ES-I3 (cell line): ENCODE measurements at regions not wholly inside any gene's neighbourhood (a gene's known extent, or its start where the extent isn't known, plus 50 kb on each side); places are given as distances from the start of the nearest gene placed in this dataset.

Source experiments
- H3K36me3 ChIP-seq: 2 replicates; pipeline ENCODE4 v1.6.1; 2013; ENCODE audit warnings: mild to moderate bottlenecking, low read length, control low read depth, moderate library complexity; ENCODE audit not compliant: insufficient read depth
- H3K4me1 ChIP-seq: 2 replicates; pipeline ENCODE4 v1.6.1; 2013; ENCODE audit warnings: mild to moderate bottlenecking, control low read depth, low read length; ENCODE audit not compliant: insufficient read depth
- H3K9ac ChIP-seq: 2 replicates; pipeline ENCODE4 v1.6.1; 2013; ENCODE audit warnings: low read depth, mild to moderate bottlenecking, low read length, moderate library complexity
- H3K9me3 ChIP-seq: 2 replicates; pipeline ENCODE4 v1.6.1; 2013; ENCODE audit warnings: mild to moderate bottlenecking, low read length, moderate library complexity; ENCODE audit not compliant: control insufficient read depth, insufficient read depth

GRCh38 chr13:48902368-48902767, 73.3 kb upstream of the FNDC3A start:
- Histone ChIP-seq H3K36me3 (no peaks in the 10 kb centered on the region), H3K9ac (no peak overlapping the region), H3K9me3 (no peaks in the 10 kb centered on the region; the same call in 1 of the 2 replicates), H3K4me1 (no peaks in the 10 kb centered on the region)

DNA sequence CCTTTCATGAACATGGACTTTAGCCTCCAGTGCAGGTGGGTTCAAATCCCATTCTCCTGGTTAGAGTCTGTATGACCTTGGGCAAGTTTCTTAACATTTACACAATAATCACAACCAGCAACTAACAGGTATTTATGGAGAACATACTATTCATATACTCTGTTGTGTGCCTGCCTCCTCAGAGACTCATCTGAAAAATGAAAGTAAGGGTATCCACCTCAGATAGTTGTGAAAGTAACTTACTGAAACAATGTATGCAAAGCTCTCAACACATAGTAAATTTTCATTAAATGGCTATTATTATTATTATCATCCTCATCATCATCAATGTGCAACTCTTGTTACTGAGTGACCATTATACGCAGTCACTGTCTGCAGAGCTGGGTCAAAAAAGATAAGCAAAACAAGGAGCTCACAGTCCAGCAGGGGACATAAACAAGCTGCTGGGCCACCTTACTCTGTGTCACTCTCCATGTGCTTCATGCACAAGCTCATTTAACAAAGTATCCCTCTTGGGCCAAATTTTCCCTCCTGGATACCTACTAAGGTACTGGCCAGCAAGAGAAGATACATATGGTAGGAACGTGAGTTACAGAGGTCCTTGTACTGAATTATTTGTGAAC, 70.9 kb upstream of the FNDC3A start:
- H3K36me3 ChIP-seq, result no peaks in the 10 kb centered on the region
- no peaks in the 10 kb centered on the region; the same call in 1 of the 2 replicates for H3K9me3 ChIP-seq
- peaks cover 8% of the 10 kb centered on the region; the same call in 1 of the 2 replicates for H3K4me1 ChIP-seq
- H3K9ac ChIP-seq, result no peak overlapping the region

- Histone ChIP-seq H3K9ac (no peak overlapping the region), H3K4me1 (peaks cover 8% of the 10 kb centered on the region; the same call in 1 of the 2 replicates), H3K36me3 (no peaks in the 10 kb centered on the region), H3K9me3 (no peaks in the 10 kb centered on the region; the same call in 1 of the 2 replicates)
Measured at GRCh38 chr13:48906200-48906599, 69.5 kb upstream of the FNDC3A start.

- no peaks in the 10 kb centered on the region for H3K9me3 ChIP-seq
- no peak overlapping the region for H3K9ac ChIP-seq
- peaks cover 8% of the 10 kb centered on the region; the same call in 1 of the 2 replicates for H3K4me1 ChIP-seq
- no peaks in the 10 kb centered on the region for H3K36me3 ChIP-seq
Measured at GRCh38 chr13:48908381-48909055, 67.2 kb upstream of the FNDC3A start.

- no peaks in the 10 kb centered on the region for H3K9me3 ChIP-seq
- peaks cover 8% of the 10 kb centered on the region; the same call in 1 of the 2 replicates for H3K4me1 ChIP-seq
- no peaks in the 10 kb centered on the region for H3K36me3 ChIP-seq
- H3K9ac ChIP-seq, result no peak overlapping the region
Measured at GRCh38 chr13:48909056-48909389, 66.7 kb upstream of the FNDC3A start.

GRCh38 chr13:48910686-48911085, 65.0 kb upstream of the FNDC3A start:
- Histone ChIP-seq H3K36me3 (no peaks in the 10 kb centered on the region), H3K9me3 (no peaks in the 10 kb centered on the region; the same call in 1 of the 2 replicates), H3K9ac (no peak overlapping the region), H3K4me1 (peaks cover 8% of the 10 kb centered on the region; the same call in 1 of the 2 replicates)

- no peaks in the 10 kb centered on the region; the same call in 1 of the 2 replicates for H3K9me3 ChIP-seq
- peaks cover 8% of the 10 kb centered on the region for H3K4me1 ChIP-seq
- H3K9ac ChIP-seq, result no peak overlapping the region
- no peaks in the 10 kb centered on the region for H3K36me3 ChIP-seq
Measured at GRCh38 chr13:48919751-48920150, 56.0 kb upstream of the FNDC3A start.

GRCh38 chr13:48920730-48921129, 55.0 kb upstream of the FNDC3A start:
- H3K9me3 ChIP-seq, result no peaks in the 10 kb centered on the region
- H3K9ac ChIP-seq, result no peak overlapping the region
- H3K4me1 ChIP-seq, result peaks cover 8% of the 10 kb centered on the region
- no peaks in the 10 kb centered on the region for H3K36me3 ChIP-seq

GRCh38 chr13:48923376-48923775, 52.3 kb upstream of the FNDC3A start:
- peaks cover 8% of the 10 kb centered on the region for H3K4me1 ChIP-seq
- H3K9ac ChIP-seq, result no peak overlapping the region
- no peaks in the 10 kb centered on the region for H3K9me3 ChIP-seq
- H3K36me3 ChIP-seq, result no peaks in the 10 kb centered on the region

DNA sequence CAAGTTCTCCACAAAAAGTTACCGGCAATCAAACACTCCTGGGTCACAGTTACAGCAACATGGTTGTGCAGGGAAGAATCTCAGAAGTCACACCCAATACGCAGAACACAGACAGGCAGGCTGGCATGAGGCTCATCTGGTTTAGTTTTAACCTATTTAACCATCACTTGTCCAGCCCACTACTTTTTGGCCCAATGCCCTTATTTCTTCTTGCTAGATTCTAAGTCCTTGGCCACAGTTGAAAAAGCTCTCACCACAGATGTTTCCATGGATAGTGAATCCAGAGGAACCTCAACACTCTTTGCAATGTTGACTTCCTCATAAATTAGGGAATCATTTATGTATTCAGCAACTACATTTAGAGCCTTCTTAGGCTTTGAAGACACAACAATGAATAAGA, 50.7 kb upstream of the FNDC3A start:
- Histone ChIP-seq H3K9me3 (no peaks in the 10 kb centered on the region), H3K36me3 (no peaks in the 10 kb centered on the region), H3K4me1 (peaks cover 8% of the 10 kb centered on the region), H3K9ac (no peak overlapping the region)
